Activated CD4-positive, alpha-beta T cell treated with anti-CD3 and anti-CD28 coated beads, Interleukin-2, amount 50 U/mL, for 16 hours (primary cell): ENCODE measurements at regions not wholly inside any gene's neighbourhood (a gene's known extent, or its start where the extent isn't known, plus 50 kb on each side); places are given as distances from the start of the nearest gene placed in this dataset.

Source experiments
- DNase-seq: peaks from one replicate; pipeline ENCODE4 v3.0.0-alpha.2; 2020

DNA sequence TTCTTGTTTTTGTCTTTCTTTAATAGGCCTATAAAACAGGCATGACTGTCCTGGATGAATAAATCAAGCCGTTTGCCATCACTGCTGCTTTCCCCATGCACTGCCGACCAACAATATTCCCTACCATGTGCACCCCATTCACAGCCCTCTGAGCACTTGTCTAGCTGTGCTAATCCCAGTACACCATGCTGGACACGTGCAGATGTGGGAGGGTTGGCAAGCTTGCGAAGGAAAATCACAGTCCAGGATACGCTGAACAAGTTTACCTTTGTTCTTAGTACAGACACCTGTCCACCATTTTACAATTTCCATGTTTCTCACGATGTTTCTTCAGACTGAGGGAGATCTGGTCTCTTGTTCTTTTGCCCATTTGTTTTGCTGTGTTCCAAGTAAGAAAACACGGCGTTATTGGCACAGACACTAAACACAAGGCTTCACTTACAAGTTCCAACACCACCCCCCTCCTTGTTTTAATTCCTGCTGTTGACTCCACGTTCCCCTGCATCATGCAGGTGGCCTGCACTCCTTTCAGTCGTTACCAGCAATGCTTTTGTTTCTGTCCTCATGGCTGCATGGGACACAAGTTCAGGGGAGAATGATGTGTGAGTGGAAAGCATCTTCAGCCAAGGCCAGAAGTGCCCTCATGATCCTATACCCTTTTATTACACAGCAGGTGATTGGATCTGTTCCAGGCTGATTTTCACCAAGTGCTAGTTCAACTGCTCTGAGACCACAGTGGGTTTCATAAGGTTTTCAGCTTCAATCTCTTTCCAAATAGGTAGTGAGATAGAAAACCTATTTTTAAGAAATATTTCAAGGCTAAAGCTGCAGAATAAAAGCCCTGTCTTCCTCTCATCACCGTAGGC, 608.9 kb downstream of the IRX1 start:
- DNase-seq: no peak

DNA sequence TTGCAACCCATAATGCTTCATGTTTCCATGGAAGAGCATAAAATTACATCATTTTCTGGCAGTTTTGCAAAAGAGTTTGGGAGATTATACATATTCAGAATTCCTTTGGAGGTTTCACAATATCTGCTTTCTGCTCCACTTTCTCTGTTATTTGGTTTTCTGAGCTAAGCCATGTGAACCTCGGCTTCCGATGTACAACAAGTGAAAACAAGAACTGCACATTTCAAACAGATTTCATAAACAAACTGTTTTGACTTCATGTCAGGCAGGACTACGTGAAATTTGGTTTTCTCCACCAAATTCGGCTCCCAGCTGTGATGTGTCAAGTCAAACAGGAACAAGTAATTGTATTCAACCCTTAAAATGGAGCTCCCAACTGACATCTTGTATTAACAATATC, 609.8 kb downstream of the IRX1 start:
- no peak for DNase-seq

DNA sequence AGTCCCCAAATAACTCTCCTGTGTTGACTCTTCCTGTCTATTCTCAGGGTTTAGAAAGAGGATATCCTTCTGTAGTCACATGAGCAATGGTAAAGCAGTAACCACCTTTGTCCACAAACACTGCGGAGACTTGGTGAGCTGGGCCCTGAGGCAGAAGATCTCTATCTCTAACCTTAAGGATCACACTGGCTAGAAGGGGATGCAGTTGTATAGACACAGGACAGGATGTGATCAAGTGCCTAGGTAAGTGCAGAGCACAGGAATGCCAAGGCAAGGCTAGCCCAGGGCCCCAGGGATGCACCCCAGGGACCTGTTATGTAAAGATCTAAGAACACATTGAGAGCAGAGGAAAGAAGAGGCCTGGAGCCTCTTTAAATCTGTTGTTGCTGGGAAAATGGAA, 610.5 kb downstream of the IRX1 start:
- DNase-seq: no peak

DNA sequence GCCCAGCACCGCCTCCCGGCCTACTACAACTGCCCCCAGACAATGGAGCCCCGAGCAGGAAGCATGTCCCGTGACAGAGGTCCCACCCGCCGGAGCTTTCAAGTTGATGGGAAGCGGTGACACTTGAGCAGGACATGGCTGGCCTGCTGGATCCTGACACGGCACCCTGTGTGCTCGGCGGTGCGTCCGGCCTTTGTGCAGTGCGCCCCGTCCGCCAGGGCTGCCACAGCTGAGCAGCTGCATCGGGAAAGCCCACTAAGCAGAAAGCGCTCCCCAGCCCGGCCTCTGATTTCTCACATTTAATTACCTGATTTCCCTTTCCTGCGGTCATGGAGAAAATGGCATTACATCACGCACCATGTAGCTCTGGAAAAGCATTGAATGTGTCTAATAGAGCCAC, 611.9 kb downstream of the IRX1 start:
- no peak for DNase-seq

DNA sequence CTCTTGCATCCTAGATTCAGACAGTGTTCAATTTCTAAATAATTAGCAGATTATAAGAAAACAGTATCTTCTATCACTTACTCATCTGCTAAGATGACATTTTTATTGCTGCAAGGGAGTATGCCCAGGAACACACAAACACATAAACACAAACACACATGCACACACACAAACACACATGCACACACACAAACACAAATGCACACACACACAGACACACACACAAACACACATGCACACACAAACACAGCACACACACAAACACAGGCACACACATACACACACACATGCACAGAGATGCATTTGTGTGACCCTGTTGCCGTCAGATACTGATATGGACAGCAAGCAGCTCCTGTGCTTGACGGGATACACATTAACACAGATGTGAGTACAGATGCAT, 612.9 kb downstream of the IRX1 start:
- DNase-seq: no peak

DNA sequence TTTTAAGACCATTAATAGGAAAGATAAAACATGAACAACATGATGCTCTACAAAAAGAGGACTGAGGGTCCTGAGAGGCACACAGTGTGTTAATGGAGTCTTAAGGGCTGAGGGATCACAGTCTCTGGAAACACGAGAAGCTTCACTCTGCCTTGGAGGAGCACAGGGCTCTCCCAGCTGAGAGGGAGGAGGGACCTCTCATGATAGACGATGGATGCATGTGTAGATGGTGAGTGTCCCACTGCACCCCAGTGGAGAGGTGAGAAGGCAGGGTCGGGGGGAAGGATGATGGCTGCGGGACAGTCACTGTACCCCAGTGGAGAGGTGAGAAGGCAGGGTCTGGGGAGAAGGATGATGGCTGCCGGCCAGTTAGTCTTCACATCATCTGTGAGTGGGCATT, 613.4 kb downstream of the IRX1 start:
- no peak for DNase-seq

DNA sequence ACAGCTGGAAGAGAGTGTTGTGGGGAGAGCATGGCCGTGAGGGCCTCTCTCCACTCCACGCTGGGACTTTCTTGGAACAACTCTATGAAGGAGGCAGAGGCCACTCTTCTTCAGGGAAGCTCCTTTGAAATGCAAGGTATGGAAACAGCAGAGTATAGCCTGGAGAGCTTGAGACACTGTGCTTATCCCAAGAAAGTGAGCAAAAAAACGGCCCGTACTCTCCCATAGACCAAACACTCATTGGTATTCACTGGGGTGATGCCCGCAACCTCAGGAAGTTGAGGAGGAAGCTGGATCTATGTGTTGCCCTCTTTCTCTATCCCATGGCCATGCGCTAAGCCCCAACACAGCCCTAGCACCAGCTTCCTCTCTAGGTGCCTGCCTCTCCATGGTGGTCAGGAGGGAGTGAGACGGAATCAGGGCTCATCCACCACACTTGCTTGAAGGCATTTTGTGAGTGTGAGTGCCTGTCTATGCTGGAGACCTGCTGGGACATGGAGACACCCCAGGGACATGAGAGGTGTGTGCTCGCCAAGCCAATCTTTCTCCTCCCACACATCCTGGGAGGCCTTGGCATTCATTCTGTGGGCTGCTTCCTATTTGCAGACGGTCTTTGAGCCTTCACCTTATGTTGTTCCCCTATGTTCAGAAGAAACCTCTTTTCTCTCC, 616.6 kb downstream of the IRX1 start:
- DNase-seq: no peak

DNA sequence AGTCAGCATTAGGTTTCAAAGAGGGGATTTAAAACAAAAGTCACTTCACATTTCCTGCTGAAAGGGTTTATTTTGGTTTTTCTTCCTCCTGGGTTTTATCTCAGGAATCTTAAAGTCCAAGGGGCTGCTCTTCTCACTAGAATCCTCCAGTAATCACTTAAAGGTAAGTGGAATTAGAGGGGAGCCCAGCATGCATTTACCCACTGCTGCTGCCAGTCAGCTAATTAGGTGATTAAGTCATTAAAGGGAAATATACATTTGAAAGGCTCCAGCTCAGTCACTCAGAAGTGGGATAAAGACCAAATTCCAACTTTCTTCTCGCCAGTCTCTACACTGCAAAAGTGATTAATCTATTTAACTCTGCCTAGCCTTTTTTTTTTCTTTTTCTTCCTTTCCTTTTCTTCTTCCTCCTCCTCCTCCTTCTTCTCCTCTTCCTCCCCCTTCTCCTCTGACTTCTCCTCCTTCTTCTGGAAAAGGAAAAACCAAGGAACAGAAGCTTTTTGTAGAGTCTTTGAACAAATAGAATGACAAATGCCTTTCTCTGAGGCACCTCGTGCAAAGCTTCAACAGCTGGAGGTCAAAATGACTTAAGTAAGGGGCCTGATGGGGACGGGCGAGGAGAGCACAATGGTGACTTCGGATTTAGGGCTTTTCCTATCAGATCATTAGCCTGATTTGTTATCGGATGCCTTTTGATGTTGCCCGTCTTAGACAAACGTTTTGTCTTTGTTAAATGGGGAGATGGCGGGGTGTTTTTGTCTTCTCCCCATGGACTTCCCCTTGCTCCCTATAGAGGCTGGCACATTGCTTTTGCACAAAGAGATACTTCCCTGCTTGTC, 617.6 kb downstream of the IRX1 start:
- DNase-seq: no peak

DNA sequence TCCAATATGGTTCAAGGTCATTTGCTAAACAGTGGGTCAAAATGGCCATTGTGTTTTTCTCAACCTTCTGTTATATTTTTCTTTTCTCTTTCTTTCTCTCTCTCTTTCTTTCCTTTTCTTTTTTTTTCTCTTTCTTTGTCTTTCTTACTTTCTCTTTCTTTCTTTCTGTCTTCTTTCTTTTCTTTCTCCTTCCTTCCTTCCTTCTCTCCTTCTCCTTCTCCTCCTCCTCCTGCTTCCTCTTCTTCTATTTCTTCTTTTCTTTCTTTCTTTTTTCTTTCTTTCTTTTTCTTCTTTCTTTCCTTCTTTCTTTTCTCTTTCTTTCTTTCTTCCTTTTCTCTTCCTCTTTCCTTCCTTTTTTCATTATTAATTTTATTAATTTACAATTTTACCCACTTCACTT, 619.5 kb downstream of the IRX1 start:
- DNase-seq: no peak

DNA sequence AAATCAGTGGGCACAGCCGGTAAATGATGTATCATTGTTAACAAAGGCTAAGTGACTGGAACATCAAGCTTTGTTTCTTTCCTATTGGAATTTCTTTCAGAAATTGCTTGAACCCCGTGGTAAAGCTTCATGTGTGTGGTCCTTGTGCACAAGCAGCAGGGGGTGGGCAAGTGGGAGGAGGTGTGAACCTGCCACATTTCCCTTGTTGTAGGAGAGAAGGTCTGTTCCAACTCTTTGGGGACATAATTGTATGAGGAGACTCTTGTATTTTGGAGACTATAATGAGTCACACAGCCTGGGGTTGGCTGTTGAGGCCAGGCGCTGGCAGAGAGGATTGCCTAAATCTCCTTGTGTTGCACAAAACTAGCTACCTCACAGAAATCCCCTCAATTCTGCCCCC, 620.5 kb downstream of the IRX1 start:
- DNase-seq: no peak

DNA sequence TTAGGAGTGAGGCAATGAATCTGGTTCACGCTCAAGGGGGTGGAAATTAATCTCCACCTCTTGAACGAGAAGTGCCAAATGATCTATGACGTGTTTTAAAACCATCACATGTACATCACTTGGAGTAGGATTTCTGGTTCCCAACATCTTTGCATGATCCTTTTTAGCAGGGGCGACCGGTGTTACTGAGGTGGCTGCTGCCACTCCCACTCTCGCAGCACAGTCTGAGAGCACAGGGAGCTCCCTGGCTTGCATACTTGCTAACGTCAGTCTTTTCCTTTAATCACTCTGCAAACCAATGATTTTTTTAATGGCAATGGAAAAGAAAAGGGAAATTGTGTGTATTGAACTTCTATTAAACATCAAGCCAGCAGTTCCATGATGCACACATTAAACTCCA, 624.4 kb downstream of the IRX1 start:
- DNase-seq: no peak

DNA sequence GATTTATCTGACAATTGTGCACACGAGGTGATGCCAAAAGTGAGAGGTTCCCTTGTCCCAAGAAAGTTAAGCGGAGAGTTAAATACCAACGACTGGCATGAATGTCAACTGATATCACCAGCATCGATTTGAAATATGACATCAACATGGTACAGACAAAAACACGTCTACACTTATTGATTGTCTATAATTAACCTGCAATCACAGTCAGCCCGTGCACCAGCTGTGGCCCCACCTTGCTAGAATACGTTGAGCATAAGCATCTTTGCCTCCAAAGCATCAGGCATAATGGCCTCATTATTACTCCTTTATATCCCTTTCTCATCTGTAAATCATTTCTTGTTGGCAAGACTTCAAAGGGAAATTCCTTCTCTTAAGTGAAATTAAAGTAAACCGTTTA, 625.4 kb downstream of the IRX1 start:
- no peak for DNase-seq

DNA sequence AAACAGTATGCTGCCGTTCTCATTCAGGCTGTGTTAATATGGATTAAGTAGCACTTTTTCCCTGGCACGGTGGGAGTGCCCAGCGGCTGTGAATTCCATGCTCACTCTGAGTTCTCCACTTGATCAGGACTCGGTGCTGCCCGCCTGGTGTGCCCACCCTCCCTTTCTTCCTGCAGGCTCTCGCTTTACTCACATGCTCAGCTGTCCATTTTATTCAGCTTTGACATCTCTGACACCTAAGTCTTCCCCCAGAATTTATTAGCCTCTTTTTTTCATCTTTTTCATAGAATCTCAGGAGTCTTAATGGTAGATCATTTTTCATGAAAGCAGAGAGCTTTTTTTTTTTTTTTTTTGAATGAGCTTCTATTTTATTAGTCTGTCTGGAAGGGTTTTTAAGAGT, 626.5 kb downstream of the IRX1 start:
- DNase-seq: no peak

DNA sequence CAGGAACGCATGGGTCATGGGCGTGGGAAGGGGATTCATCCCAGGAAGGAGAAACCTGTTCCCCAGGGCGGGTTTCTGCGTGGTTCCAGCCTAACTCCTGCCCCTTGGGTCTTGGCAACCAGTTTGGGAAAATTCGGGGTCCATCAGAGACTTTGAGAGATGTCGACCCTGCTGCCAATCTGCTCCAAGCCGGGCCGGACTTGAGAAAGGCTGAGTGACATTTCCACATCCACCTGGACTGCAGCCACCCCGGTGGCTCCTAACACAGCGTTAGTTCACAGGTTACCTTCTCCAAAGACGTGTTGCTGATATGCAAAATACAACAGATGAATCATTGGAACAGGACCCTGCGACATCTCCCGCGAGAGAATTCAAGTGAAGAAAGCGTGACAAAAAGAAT, 627.2 kb downstream of the IRX1 start:
- DNase-seq: no peak

DNA sequence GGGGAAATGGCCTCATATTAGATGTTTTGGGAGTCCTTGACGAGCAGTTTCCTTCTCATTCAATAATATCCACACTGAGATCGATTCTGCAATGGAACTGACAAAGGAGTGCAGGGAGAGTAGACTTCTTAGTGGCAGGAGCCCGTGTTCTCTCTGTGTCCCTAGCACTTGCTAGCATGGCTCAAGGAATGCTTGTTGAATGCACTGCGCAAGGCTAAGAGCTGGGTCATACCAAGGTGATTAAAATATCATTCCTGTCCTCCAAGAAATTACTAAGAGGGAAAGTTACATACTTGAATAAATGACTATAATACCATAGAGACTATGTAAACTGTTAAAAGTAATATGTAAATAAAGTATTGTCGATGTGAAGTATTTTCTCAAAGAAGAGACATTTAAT, 630.1 kb downstream of the IRX1 start:
- no peak for DNase-seq

DNA sequence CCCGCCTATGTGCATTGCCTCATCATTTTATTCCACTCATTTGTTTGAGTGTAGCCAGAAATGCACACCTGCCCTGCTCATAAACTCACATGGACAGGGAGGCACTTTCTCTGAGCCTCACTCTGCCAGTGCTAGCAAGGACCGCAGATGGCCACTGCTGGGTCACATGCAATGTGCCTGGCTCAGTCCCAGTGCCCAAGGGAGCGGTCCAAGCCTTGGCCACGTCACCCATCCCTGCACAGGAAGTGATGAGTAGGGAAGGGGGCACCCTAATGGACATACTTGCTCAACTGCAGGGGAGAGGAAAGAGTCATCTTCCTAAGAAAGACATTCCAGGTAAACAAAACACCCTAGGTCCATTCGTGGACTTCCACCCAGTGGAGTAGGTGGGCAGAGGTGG, 630.9 kb downstream of the IRX1 start:
- no peak for DNase-seq

DNA sequence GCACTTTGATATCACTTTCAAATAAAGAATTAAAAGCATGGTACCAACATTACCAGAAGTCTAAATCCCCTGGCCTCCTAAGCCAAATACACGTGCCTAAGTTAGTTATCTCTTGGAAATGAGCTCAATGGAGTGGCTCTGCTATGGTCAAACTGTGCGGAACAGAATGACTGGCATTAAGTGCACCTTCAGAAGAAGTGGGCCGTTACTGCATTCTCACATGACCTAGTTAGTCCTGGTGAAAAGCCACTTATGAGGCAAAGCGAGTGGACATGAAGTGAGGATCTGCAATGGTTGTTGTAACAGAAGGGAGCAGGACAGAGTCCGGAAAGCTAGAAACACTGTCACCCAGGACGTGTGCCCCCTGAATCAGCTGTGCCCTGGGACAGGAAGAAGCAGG, 633.1 kb downstream of the IRX1 start:
- DNase-seq: no peak

DNA sequence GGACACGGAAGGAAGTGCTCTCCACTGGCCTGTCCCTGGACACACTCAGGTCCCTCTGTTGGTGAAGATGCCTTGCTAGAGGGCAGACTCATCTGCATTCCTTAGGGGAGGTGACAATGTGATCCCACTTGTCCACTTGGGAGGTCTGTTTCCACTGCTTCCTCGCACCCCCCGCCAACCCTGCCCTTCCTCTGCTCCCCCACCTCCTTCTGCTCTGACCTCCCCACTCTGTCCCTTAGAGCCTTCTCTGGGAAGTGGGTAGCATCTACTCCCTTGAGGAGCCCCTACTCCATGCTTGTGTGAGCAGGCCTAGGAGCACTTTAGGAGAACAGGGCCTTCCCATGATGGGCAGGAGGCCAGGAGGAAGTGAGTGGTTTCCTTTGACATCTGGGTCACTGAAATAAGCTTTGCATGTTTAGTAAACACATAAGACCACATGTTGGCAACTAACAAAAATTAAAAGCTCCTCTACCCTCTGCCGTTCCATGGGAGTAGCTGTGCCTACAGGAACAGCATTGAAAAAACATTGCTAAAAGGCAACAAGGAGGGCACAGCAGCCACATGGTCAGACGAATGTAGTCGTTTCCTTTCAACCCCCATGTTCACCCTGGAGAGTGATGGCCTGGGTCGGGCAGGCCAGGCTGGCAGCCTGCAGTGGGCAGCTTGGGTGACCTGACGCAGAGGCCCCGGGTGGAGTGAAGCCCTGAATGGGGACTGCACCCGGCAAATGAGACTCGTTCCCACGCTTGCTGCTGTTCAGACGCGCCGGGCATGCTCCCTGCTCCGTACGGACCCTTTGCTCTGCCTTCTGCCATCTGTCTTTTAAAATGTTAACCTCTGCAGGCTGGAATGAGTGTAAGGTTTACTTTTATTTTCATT, 634.0 kb downstream of the IRX1 start:
- no peak for DNase-seq

DNA sequence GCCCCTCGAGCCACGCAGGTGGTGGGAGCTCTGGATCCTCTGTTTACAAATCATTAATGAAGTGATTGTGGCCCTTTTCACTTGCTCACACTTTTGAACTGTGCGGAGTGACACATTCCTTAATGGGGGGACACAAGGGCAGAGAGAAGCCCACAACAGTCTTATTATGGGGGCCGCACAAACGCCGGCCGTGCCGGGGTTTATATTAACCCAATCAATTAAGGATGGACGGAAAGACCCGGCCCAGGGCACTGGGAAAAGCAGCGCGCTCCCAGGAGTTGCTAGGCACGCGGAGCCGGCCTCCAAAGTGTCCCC, 634.8 kb downstream of the IRX1 start:
- no peak for DNase-seq

DNA sequence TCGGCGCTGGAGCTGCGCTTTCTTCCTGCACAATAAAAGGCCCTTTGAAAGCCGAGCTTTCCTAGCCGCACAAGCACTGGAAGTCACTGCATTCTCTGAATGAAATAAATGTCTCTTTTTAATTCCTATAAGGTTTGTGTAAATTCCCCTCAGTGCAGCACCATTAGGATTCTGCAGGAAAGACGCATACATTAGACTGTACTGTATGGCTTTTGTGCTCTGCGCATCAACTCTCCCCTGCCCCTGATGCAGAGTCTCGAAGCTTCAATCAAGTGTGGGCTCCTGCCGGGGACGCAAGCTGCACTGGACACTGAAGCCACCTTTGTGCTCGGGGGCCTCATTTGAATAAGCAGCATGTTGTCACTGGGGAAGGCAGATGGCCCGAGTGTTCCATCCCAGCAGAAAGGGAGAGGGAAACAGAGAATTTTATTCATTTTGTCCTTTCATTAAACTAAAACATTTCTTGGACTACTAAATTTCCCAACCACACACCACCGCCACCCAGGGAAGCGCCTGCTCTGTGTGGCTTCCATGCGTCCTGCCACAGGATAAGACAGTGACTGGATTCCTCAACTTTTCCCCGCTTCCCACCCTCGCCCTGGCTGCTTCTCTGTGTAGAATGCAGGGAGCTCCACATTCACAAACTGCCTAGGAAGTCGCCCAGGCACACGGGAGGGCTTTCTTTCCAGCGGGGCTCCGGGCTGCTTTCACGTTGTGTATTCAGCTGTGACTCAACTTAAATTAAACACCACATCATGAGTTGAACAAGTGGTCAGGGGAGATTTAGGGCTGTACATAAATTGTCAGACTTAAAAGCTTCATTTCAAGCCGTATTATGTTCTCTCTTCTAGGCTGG, 635.4 kb downstream of the IRX1 start:
- no peak for DNase-seq

DNA sequence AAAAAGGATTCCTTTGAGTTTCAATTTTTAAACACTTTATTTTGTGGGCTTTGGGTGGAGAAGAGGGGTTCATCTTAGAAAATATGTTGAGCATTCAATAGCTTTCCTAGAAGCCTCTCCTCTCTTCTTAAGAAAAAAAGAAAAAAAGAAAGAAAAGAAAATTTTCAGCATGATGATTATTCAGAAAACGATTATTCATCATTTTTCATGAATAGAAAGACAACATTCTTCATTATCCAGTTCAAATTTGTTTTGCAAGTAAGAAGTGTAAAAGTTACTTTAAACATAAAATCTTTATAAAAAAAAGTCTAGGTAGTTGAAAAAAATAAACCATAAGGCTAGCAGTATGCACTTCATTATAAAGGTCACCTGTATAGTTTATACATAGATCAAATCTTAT, 636.5 kb downstream of the IRX1 start:
- DNase-seq: no peak

DNA sequence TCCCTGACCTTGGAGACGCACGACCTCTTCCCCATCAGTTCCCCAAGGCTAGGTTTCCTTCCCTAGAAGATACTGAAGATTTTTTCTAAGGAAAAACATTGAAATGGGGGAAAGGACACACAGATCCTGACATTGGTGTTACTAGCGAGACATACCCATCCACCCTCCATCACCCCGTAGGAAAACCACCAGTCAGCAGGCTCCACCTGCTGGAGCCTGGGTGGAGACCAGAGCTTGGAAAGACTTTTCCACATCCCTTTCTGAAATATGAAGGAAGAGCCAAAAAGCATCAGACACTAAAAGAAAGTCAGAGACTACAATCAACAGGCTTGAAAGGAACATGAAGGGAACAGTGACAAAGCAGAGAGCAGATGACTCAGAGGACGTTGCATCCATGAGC, 638.0 kb downstream of the IRX1 start:
- DNase-seq: no peak
